ENCODE measurements at regions not wholly inside any gene's neighbourhood (a gene's known extent, or its start where the extent isn't known, plus 50 kb on each side); places are given as distances from the start of the nearest gene placed in this dataset.

DNA sequence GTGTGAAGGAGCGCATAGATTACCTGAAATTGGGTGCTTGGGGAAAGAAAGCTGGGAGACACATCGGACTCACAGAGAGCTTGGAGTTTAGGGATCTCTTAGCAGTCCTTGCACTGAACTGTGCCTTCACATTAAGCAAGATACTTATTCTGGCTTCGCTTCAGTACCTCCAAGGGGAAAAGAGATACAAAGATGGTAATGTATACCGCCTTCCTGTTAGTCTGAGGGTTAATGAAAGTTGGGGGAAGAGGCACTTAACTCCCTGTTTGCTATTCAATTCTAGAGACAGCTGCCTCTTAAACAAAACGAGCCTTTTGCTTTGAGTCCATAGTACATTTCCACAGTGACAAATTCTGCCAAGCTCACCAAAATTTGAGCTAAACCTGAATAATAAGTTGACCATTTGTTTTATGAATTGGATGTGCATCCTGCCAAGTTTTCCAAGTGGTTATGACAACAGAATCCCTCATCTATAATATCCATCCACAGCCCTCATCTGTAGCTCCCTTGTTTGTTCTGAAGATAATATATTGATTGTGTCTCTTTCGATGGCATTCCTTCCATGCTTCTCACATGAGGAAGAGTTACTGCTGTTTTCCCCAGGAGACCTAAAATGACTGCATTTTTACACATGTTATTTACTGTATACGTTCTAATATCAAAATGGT, 287.1 kb upstream of the ATP5MC3 start:
- BruUV-seq (replicated peaks) = no TSS peak
- no peaks in the 10 kb centered on the region for H3K27me3 Mint-ChIP-seq (ENCODE audit: unreplicated experiment)
- no peak overlapping the region for H3K4me3 Mint-ChIP-seq (ENCODE audit: low read depth, unreplicated experiment)
- H3K4me1 Mint-ChIP-seq (ENCODE audit: low read depth, unreplicated experiment) = peaks cover 9% of the 10 kb centered on the region
- TF ChIP-seq, protein P1, sequence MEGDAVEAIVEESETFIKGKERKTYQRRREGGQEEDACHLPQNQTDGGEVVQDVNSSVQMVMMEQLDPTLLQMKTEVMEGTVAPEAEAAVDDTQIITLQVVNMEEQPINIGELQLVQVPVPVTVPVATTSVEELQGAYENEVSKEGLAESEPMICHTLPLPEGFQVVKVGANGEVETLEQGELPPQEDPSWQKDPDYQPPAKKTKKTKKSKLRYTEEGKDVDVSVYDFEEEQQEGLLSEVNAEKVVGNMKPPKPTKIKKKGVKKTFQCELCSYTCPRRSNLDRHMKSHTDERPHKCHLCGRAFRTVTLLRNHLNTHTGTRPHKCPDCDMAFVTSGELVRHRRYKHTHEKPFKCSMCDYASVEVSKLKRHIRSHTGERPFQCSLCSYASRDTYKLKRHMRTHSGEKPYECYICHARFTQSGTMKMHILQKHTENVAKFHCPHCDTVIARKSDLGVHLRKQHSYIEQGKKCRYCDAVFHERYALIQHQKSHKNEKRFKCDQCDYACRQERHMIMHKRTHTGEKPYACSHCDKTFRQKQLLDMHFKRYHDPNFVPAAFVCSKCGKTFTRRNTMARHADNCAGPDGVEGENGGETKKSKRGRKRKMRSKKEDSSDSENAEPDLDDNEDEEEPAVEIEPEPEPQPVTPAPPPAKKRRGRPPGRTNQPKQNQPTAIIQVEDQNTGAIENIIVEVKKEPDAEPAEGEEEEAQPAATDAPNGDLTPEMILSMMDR (IDR thresholded peaks at IDR 0.05; ENCODE audit: unreplicated experiment) = no peak
- H3K36me3 Mint-ChIP-seq (ENCODE audit: insufficient read depth, unreplicated experiment) = no peaks in the 10 kb centered on the region
- no peak overlapping the region for H3K27ac Mint-ChIP-seq (ENCODE audit: unreplicated experiment)
- peaks cover 4% of the 10 kb centered on the region for H3K9me3 Mint-ChIP-seq (ENCODE audit: low read depth, unreplicated experiment)
- intact Hi-C loops (cut with micrococcal nuclease; ENCODE audit: unreplicated experiment) = no loop called here
- CTCF ChIA-PET = interaction anchor here (1.1 kb wide), 1 partner anchor 10 kb away, joined by 3 read pairs; no protein-coding TSS in a partner anchor
- no peak for DNase-seq

DNA sequence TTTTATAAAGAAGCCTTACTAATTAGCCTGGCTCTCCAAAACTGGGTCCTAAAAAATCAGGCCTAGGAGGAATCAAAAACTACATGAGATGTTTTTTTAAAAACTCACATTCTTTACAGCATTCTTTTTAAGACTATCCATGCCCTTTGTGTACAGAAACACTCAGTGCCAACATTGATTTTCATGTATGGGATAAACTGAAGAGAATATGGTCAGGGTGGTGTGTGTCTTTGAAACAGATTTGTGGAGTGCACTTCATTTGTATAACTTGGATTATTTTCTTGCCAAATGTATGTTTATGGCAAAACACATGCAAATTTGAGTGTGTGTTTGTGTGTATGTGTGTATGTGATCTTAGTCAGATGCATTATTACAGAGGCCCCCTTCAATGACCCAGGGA, 283.6 kb upstream of the ATP5MC3 start:
- no TSS peak for BruUV-seq (replicated peaks)
- DNase-seq = no peak
- CTCF ChIA-PET = no interaction called here
- no peak overlapping the region for H3K27ac Mint-ChIP-seq (ENCODE audit: unreplicated experiment)
- TF ChIP-seq, protein P1 (IDR thresholded peaks at IDR 0.05; ENCODE audit: unreplicated experiment) = no peak
- H3K27me3 Mint-ChIP-seq (ENCODE audit: unreplicated experiment) = no peaks in the 10 kb centered on the region
- intact Hi-C loops (cut with micrococcal nuclease; ENCODE audit: unreplicated experiment) = no loop called here
- H3K36me3 Mint-ChIP-seq (ENCODE audit: insufficient read depth, unreplicated experiment) = no peaks in the 10 kb centered on the region
- peaks cover 5% of the 10 kb centered on the region for H3K4me1 Mint-ChIP-seq (ENCODE audit: low read depth, unreplicated experiment)
- no peak overlapping the region for H3K4me3 Mint-ChIP-seq (ENCODE audit: low read depth, unreplicated experiment)
- H3K9me3 Mint-ChIP-seq (ENCODE audit: low read depth, unreplicated experiment) = peaks cover 6% of the 10 kb centered on the region

DNA sequence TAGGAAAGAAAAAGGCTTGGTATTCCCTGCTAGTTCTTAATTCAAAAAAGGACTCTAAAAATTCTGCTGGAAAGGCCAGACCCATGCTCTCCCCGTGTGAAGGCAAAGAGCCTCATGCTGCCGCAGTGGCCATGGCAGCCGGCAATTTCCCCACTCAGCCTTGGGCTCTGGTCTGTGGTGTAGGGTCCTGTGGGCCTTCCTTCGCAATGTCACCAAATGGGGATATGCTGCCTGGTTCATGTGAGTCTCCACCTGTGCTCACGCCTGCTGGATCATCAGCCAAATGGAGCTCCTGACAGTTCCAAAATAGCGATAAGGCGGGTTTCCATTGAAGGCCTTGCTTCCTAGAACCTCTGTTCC, 282.8 kb upstream of the ATP5MC3 start:
- no peaks in the 10 kb centered on the region for H3K27me3 Mint-ChIP-seq (ENCODE audit: unreplicated experiment)
- intact Hi-C loops (cut with micrococcal nuclease; ENCODE audit: unreplicated experiment) = no loop called here

DNA sequence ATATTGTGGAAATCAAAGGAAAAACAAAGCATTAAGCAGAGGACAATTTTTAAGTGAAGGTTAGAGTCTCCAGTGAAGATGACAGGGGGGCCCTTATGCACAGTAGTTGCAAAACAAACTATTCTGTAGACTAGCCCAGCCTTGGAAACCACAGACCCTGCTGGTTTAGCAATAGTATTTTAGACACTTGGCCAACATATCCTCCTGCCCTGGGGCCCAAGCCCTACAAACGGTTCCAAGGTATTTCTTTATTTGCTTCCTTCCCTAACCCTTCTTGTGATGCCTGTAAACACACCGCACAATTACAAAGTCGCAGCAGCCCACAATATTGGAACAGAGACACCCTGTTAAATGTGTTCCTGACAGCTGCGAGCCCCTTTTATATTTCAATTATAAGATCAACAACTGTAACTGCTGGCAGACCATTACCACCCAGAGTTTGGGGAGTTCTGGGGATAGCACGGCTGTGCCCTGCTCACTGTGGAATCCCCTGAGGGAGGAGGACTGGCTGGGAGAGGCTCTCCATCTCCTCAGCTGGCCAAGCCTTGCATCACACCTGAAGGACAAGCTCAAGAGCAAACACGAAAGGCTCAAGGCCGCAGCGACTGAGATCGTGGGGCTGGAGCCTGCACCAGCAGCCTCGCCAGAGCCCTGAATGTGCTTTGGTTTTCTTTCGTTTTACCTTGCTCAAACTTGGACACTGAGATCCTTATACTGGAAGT, 282.2 kb upstream of the ATP5MC3 start:
- intact Hi-C loops (cut with micrococcal nuclease; ENCODE audit: unreplicated experiment) = no loop called here
- no peak for DNase-seq
- no peak overlapping the region for H3K4me3 Mint-ChIP-seq (ENCODE audit: low read depth, unreplicated experiment)

More for the DNA sequence above, 282.8 kb upstream of the ATP5MC3 start:
- CTCF ChIA-PET = interaction anchor here (0.6 kb wide), 2 partner anchors 91 to 1111 kb away, joined by 3 to 4 read pairs; no protein-coding TSS in a partner anchor
- BruUV-seq (replicated peaks) = no TSS peak
- no peak overlapping the region for H3K27ac Mint-ChIP-seq (ENCODE audit: unreplicated experiment)
- TF ChIP-seq, protein P1 (IDR thresholded peaks at IDR 0.05; ENCODE audit: unreplicated experiment) = no peak
- DNase-seq = no peak
- H3K4me3 Mint-ChIP-seq (ENCODE audit: low read depth, unreplicated experiment) = no peak overlapping the region
- H3K9me3 Mint-ChIP-seq (ENCODE audit: low read depth, unreplicated experiment) = peaks cover 9% of the 10 kb centered on the region
- H3K4me1 Mint-ChIP-seq (ENCODE audit: low read depth, unreplicated experiment) = no peaks in the 10 kb centered on the region
- no peaks in the 10 kb centered on the region for H3K36me3 Mint-ChIP-seq (ENCODE audit: insufficient read depth, unreplicated experiment)

More for the DNA sequence above, 282.2 kb upstream of the ATP5MC3 start:
- CTCF ChIA-PET = interaction anchor here (0.6 kb wide), 1 partner anchor 1112 kb away, joined by 3 read pairs; no protein-coding TSS in a partner anchor
- TF ChIP-seq, protein P1 (IDR thresholded peaks at IDR 0.05; ENCODE audit: unreplicated experiment) = no peak
- Mint-ChIP-seq H3K27ac (ENCODE audit: unreplicated experiment) (no peak overlapping the region), H3K4me1 (ENCODE audit: low read depth, unreplicated experiment) (no peaks in the 10 kb centered on the region), H3K27me3 (ENCODE audit: unreplicated experiment) (no peaks in the 10 kb centered on the region), H3K9me3 (ENCODE audit: low read depth, unreplicated experiment) (peaks cover 9% of the 10 kb centered on the region), H3K36me3 (ENCODE audit: insufficient read depth, unreplicated experiment) (no peaks in the 10 kb centered on the region)
- no TSS peak for BruUV-seq (replicated peaks)
